Neural cell (in vitro differentiated cells): ENCODE measurements at regions not wholly inside any gene's neighbourhood (a gene's known extent, or its start where the extent isn't known, plus 50 kb on each side); places are given as distances from the start of the nearest gene placed in this dataset.

ENCODE experiments used
- H2AFZ ChIP-seq: fragments of 200-600, 300-800 bp; sonication (generic), shearing (Covaris generic); 2 replicates; pipeline ENCODE4 v1.6.0; 2014; ENCODE audit warnings: low read depth, mild to moderate bottlenecking, antibody characterized with exemption, low read length, moderate library complexity
- H3F3A ChIP-seq: fragments of 200-600 bp; shearing (Covaris generic); 2 replicates; pipeline ENCODE4 v1.6.1; 2016; ENCODE audit warnings: mild to moderate bottlenecking, moderate library complexity, mixed read lengths, antibody characterized with exemption, low read length; ENCODE audit not compliant: insufficient read depth, poor library complexity, severe bottlenecking
- H3K27ac ChIP-seq: fragments of 200-600, 300-800 bp; sonication (generic), shearing (Covaris generic); 2 replicates; pipeline ENCODE4 v1.5.1; 2014; ENCODE audit warnings: mild to moderate bottlenecking, low read length, moderate library complexity
- H3K27me3 ChIP-seq: fragments of 300-800, 200-600 bp; sonication (generic), shearing (Covaris generic); 2 replicates; pipeline ENCODE4 v1.6.0; 2014; ENCODE audit warnings: mild to moderate bottlenecking, low read depth, low read length, moderate library complexity; ENCODE audit not compliant: insufficient read depth
- H3K36me3 ChIP-seq: fragments of 300-800, 200-600 bp; sonication (generic), shearing (Covaris generic); 2 replicates; pipeline ENCODE4 v1.5.1; 2014; ENCODE audit warnings: mild to moderate bottlenecking, antibody characterized with exemption, low read length, moderate library complexity; ENCODE audit not compliant: insufficient read depth
- H3K4me2 ChIP-seq: fragments of 300-800, 200-600 bp; sonication (generic), shearing (Covaris generic); 2 replicates; pipeline ENCODE4 v1.6.0; 2014; ENCODE audit warnings: mild to moderate bottlenecking, low read length
- H3K4me3 ChIP-seq: fragments of 300-800, 200-600 bp; sonication (generic), shearing (Covaris generic); 2 replicates; pipeline ENCODE4 v1.5.1; 2014; ENCODE audit warnings: mild to moderate bottlenecking, low read length, moderate library complexity
- H3K79me2 ChIP-seq: fragments of 200-600 bp; shearing (Covaris generic); replicated peaks from 2 replicates; pipeline ENCODE4 v1.6.0; 2014; ENCODE audit warnings: mild to moderate bottlenecking, low read length, moderate library complexity; ENCODE audit not compliant: insufficient read depth
- H3K9ac ChIP-seq: fragments of 300-800, 200-600 bp; sonication (generic), shearing (Covaris generic); 2 replicates; pipeline ENCODE4 v1.6.1; 2016; ENCODE audit warnings: mild to moderate bottlenecking, low read length, mixed read lengths
- H3K9me2 ChIP-seq: fragments of 200-600 bp; shearing (Covaris generic); 2 replicates; pipeline ENCODE4 v1.6.1; 2016; ENCODE audit warnings: mild to moderate bottlenecking, low read length, mixed read lengths; ENCODE audit not compliant: insufficient read depth
- H3K9me3 ChIP-seq: fragments of 200-600, 300-800 bp; sonication (generic), shearing (Covaris generic); 2 replicates; pipeline ENCODE4 v1.6.1; 2016; ENCODE audit warnings: mild to moderate bottlenecking, mixed run types, low read length, moderate library complexity, mixed read lengths
- H4K20me1 ChIP-seq: fragments of 200-600 bp; shearing (Covaris generic); 2 replicates; pipeline ENCODE4 v1.6.1; 2016; ENCODE audit warnings: mild to moderate bottlenecking, mixed run types; ENCODE audit not compliant: insufficient read depth
- EP300 ChIP-seq: fragments of 450-650 bp; conservative IDR thresholded peaks from 2 replicates; pipeline ENCODE4 v1.6.1; 2014; ENCODE audit warnings: antibody characterized with exemption, mild to moderate bottlenecking, moderate library complexity; ENCODE audit not compliant: poor library complexity, severe bottlenecking
- EZH2 ChIP-seq: fragments of 200-600, 300-800 bp; shearing (Covaris generic), sonication (generic); IDR thresholded peaks from 2 replicates; pipeline ENCODE4 v1.6.1; 2014; ENCODE audit warnings: antibody characterized with exemption, low read length, borderline replicate concordance, mild to moderate bottlenecking; ENCODE audit not compliant: insufficient read depth, poor library complexity, severe bottlenecking
- MXI1 ChIP-seq: fragments of 450-650 bp; conservative IDR thresholded peaks from 2 replicates; pipeline ENCODE4 v1.6.1; 2014; ENCODE audit warnings: antibody characterized with exemption, mild to moderate bottlenecking; ENCODE audit not compliant: poor library complexity, severe bottlenecking
- POLR2AphosphoS5 ChIP-seq: IDR thresholded peaks from 2 replicates; pipeline ENCODE4 v1.6.1; 2012
- RAD21 ChIP-seq: fragments of 450-650 bp; conservative IDR thresholded peaks from 2 replicates; pipeline ENCODE4 v1.6.1; 2014; ENCODE audit warnings: antibody characterized with exemption, mild to moderate bottlenecking, moderate library complexity
- SMC3 ChIP-seq: fragments of 450-650 bp; conservative IDR thresholded peaks from 2 replicates; pipeline ENCODE4 v1.6.1; 2014; ENCODE audit warnings: antibody characterized with exemption, mild to moderate bottlenecking, moderate library complexity; ENCODE audit not compliant: poor library complexity
- TAF1 ChIP-seq: IDR thresholded peaks from 2 replicates; pipeline ENCODE4 v1.6.1; 2012; ENCODE audit warnings: low read depth
- TF ChIP-seq, protein P1 (sequence below): IDR thresholded peaks from 2 replicates; pipeline ENCODE4 v1.6.1; 2012; ENCODE audit warnings: borderline replicate concordance
- TF ChIP-seq, protein P2 (sequence below): fragments of 450-650 bp; IDR thresholded peaks from 2 replicates; pipeline ENCODE4 v1.5.1; 2014; ENCODE audit warnings: antibody characterized with exemption, mild to moderate bottlenecking, moderate library complexity; ENCODE audit not compliant: poor library complexity, severe bottlenecking

DNA sequence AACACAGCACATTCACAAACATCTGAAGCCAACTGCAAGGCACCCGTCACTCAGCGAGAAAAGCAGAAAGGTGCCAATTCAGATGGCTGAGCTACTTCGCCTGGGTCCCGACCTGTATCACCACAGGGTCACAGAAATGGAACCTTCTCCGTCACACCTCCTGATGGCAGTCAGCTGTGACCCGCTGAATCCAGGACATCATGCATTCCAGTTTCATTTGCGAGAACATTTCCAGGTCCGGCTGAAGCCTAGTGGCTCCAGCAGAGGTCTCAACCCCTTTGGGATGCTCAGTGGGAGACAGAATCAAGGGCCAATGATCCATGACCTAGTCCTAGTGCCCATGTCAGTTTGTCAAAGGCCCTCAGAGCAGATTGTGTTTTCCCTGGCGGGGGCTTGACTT, 193.6 kb upstream of the KLF14 start:
- no peak overlapping the region for H3K4me2 ChIP-seq
- TF ChIP-seq RAD21 = no peak
- TF ChIP-seq POLR2AphosphoS5 = no peak
- TF ChIP-seq, protein P1, sequence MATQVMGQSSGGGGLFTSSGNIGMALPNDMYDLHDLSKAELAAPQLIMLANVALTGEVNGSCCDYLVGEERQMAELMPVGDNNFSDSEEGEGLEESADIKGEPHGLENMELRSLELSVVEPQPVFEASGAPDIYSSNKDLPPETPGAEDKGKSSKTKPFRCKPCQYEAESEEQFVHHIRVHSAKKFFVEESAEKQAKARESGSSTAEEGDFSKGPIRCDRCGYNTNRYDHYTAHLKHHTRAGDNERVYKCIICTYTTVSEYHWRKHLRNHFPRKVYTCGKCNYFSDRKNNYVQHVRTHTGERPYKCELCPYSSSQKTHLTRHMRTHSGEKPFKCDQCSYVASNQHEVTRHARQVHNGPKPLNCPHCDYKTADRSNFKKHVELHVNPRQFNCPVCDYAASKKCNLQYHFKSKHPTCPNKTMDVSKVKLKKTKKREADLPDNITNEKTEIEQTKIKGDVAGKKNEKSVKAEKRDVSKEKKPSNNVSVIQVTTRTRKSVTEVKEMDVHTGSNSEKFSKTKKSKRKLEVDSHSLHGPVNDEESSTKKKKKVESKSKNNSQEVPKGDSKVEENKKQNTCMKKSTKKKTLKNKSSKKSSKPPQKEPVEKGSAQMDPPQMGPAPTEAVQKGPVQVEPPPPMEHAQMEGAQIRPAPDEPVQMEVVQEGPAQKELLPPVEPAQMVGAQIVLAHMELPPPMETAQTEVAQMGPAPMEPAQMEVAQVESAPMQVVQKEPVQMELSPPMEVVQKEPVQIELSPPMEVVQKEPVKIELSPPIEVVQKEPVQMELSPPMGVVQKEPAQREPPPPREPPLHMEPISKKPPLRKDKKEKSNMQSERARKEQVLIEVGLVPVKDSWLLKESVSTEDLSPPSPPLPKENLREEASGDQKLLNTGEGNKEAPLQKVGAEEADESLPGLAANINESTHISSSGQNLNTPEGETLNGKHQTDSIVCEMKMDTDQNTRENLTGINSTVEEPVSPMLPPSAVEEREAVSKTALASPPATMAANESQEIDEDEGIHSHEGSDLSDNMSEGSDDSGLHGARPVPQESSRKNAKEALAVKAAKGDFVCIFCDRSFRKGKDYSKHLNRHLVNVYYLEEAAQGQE = no peak
- TF ChIP-seq SMC3 = no peak
- TF ChIP-seq EZH2 = no peak
- TF ChIP-seq EP300 = no peak
- TF ChIP-seq, protein P2, sequence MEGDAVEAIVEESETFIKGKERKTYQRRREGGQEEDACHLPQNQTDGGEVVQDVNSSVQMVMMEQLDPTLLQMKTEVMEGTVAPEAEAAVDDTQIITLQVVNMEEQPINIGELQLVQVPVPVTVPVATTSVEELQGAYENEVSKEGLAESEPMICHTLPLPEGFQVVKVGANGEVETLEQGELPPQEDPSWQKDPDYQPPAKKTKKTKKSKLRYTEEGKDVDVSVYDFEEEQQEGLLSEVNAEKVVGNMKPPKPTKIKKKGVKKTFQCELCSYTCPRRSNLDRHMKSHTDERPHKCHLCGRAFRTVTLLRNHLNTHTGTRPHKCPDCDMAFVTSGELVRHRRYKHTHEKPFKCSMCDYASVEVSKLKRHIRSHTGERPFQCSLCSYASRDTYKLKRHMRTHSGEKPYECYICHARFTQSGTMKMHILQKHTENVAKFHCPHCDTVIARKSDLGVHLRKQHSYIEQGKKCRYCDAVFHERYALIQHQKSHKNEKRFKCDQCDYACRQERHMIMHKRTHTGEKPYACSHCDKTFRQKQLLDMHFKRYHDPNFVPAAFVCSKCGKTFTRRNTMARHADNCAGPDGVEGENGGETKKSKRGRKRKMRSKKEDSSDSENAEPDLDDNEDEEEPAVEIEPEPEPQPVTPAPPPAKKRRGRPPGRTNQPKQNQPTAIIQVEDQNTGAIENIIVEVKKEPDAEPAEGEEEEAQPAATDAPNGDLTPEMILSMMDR = no peak
- TF ChIP-seq TAF1 = no peak
- no peak for TF ChIP-seq MXI1
- no peaks in the 10 kb centered on the region for H3K27me3 ChIP-seq
- H3K9me2 ChIP-seq = no peaks in the 10 kb centered on the region
- no peak overlapping the region for H2AFZ ChIP-seq
- no peaks in the 10 kb centered on the region for H3K79me2 ChIP-seq
- H3K36me3 ChIP-seq = no peaks in the 10 kb centered on the region
- H4K20me1 ChIP-seq = no peaks in the 10 kb centered on the region
- H3K4me3 ChIP-seq = no peak overlapping the region
- H3K9me3 ChIP-seq = no peaks in the 10 kb centered on the region
- no peaks in the 10 kb centered on the region for H3F3A ChIP-seq
- no peak overlapping the region for H3K27ac ChIP-seq
- H3K9ac ChIP-seq = no peak overlapping the region

DNA sequence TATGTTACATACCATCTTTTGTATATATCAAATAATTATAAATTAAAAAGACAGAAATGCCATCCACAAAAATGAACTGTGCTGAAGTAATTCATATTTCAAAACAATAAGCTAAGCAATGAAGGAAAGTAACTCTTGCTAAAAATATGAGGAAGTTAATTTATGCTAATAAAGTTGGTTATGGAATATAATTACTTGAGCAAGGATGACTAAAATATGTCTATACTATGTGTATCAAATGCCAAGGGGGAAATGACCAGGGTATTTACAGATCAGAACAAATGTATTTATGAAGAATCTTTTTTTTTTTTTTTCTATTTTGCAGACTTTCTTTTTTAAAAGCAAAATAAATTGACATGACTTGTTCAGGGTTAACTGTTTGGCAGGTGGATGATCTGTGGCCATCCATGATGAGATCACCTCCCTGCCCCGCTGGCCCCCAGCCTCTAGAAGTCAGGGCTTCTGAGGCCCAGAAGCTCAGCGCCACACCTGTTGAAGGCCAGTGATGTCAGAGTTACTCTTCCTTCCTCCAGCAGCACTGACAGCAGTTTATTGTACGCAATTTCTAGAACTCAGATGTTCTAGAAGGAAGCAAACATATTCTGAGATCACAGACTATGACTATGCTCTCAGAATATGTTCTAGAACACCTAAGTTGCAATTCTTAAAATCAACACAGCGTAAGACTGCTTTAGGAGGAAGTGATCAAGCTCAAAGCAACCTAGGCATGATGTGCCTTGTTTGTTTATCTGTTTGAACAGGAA, 196.1 kb upstream of the KLF14 start:
- H3K27ac ChIP-seq = no peak overlapping the region
- no peaks in the 10 kb centered on the region for H3K9me2 ChIP-seq
- no peaks in the 10 kb centered on the region for H3K79me2 ChIP-seq
- no peak for TF ChIP-seq MXI1
- no peak for TF ChIP-seq EZH2
- no peak for TF ChIP-seq POLR2AphosphoS5
- TF ChIP-seq EP300 = no peak
- TF ChIP-seq, protein P1 = no peak
- no peak for TF ChIP-seq RAD21
- no peak for TF ChIP-seq SMC3
- H3K4me2 ChIP-seq = no peak overlapping the region
- no peak overlapping the region for H3K9ac ChIP-seq
- H3F3A ChIP-seq = no peaks in the 10 kb centered on the region
- H3K27me3 ChIP-seq = no peaks in the 10 kb centered on the region
- no peaks in the 10 kb centered on the region for H3K9me3 ChIP-seq
- no peaks in the 10 kb centered on the region for H4K20me1 ChIP-seq
- H3K4me3 ChIP-seq = no peak overlapping the region
- H2AFZ ChIP-seq = no peak overlapping the region
- no peaks in the 10 kb centered on the region for H3K36me3 ChIP-seq
